ENCODE measurements at regions not wholly inside any gene's neighbourhood (a gene's known extent, or its start where the extent isn't known, plus 50 kb on each side); places are given as distances from the start of the nearest gene placed in this dataset.
"Not testable (repeated sequence)": the region's sequence is repeated elsewhere in the genome, so short reads cannot be mapped to it uniquely, and the experiment has no call there.

GRCh38 chr13:80022146-80022545, 318.8 kb downstream of the SPRY2 start:
- DNase-seq = no peak

DNA sequence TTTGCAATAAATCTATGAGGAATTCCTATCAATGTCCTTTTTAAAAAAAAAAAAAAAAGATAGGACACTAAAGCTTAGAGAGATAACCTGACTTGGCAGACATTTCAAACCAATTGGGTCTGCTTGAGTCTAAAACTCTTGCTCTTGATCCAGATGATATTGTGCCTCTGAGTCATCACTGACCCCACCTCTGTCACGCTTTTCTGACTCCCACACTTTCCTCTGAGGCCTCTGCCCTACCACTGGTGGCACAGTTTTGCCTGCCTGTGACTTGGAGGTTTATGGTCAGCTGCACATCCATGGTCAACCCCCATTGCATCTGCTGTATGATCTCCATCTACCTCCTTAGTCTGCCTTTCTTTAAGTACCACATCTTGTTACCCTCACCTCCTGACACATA, 328.7 kb downstream of the SPRY2 start:
- no peak for DNase-seq

DNA sequence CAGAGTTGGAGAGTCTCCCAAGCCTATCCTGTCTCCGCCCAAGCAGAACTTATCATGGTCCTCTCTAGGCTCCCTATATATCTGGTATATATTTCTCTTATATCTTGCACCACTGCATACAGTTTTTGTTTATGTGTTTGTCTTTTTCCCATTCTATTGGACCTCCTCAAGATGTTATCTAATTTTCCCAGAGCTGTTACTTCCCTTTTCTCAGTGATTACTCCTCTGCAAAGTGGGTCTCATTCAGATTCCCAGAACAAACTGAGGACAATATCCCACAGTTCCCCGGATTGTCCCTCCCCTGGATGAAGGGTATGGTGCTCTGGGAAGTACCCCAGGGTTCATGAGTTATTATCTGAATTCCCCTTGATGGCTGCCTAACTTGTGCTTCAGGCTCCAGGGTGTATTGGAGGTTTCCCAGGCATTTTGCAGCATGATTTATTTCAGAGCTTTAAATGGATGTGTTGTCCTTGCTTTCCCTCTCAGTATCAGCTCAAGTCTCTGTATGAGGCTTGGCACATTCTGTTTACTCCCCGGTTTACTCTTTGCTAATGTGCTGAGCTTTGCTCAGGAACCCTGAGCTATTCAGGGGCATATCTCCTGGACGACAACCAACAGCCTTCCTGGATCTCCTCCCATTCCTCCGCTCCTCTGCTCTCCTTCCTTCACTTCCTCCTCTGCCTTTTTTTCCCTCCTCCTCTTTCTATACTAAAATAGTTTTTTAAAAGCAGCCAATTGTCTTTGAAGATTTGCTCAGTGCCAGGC, 329.3 kb downstream of the SPRY2 start:
- DNase-seq = no peak

GRCh38 chr13:80010846-80011245, 330.1 kb downstream of the SPRY2 start:
- no peak for DNase-seq

DNA sequence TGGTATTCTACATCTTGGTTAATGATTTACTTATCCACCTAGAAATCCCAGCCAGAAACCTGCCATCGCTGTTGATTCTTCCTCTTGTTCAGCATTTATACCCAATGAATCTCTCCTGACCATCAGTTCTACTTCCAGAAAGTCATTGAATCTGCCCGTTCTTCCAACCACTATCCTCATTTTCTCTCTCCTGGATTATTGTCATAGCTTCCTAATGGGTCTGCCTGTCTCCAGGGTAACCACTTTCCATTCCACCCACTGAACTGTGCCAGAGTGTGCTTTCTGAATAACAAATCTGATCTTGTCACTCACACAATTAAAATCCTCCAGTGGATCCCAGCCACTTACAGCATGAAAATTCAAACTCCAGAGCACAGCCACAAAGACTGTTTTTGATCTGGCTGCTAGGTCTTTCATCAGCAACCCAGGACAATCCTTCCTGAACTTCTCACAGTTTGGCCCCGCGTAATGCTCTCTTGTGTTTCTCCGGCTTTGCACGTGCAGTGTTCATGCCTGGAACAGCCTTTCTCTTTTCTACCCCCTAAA, 330.6 kb downstream of the SPRY2 start:
- DNase-seq = no peak

- no peak for DNase-seq
Observed at GRCh38 chr13:80009760-80010159, 331.2 kb downstream of the SPRY2 start.

- no peak for DNase-seq
Observed at GRCh38 chr13:80006940-80007339, 334.0 kb downstream of the SPRY2 start.

DNA sequence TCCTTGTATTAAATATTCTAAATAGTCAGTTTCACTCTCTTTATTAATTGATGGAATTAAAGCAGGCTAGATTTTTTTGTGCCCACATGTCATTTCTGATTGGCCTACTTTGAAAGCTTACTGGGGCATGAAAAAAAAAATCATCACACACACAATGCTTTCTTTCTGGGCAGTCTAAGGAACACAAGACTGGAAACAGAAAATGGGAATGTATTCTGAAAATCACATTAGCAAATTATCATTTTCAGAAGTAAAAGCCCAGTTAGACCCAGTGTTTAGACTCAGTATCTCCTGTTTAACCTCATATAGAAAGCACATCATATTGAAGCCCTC, 339.4 kb downstream of the SPRY2 start:
- DNase-seq = no peak

GRCh38 chr13:80000684-80001509, 340.0 kb downstream of the SPRY2 start:
- no peak for DNase-seq

- DNase-seq = no peak
Observed at GRCh38 chr13:79999601-80000000, 341.3 kb downstream of the SPRY2 start.

- no peak for DNase-seq
Observed at GRCh38 chr13:79998381-79998880, 342.5 kb downstream of the SPRY2 start.

- DNase-seq = no peak
Observed at GRCh38 chr13:79997244-79997643, 343.7 kb downstream of the SPRY2 start.

- DNase-seq = no peak
Observed at GRCh38 chr13:79995334-79995733, 345.6 kb downstream of the SPRY2 start.

DNA sequence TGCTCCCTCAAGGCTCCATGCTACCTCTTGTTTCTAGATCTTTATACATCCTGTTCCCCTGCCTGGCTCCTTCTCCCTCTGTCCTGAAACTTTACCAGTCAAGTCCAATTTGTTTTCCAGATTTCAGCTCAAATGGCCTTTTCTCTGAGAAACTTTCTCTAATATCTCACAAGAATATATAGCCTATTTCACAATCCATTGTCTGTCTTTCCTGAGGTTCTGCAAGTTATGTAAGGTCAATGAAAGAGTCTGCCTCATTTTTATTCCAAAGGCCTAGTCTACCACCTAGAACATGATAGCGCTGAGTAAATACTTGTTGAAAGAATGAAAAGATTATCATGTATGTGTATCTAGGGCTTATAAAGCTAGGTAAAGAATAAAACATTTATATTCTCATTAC, 348.8 kb downstream of the SPRY2 start:
- no peak for DNase-seq

DNA sequence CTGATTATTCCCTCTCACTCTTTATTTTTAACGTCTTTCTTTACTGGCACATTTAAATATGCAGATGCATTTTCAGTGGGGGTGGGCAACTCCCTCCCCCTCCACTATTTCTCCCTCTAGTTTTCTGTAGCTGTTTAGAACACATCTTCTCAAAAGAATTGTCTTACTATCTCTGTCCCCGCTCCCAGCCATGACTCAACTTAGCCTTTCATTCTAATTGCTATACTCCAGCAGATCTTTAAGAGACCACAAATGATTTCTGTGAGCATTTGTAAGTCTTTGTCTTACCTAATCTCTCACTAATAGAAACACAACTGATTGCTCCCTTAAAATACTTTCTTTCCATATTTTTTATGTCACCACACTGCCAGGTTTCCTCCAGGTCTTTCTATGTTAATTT, 350.9 kb downstream of the SPRY2 start:
- no peak for DNase-seq

DNA sequence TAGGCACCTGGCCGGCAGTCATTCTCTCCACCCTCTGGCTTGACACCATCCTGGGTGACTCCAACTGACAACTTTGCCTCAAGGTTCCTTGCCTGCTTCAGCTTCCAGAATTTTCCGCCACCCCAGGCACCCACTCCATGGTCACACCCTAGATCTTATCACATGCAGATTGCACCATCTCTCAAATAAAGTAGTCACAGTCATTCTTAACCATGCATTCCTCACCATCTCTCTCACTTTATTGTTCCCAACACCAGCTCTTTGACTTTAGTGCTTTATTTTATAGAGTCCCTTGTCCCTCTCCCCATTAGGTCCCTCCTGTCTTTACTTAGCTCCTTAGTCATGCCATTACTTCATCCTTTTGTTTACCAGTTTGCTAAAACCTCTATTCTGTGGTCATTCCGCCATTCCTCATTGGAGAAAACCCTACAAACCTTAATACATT, 351.7 kb downstream of the SPRY2 start:
- DNase-seq = no peak

DNA sequence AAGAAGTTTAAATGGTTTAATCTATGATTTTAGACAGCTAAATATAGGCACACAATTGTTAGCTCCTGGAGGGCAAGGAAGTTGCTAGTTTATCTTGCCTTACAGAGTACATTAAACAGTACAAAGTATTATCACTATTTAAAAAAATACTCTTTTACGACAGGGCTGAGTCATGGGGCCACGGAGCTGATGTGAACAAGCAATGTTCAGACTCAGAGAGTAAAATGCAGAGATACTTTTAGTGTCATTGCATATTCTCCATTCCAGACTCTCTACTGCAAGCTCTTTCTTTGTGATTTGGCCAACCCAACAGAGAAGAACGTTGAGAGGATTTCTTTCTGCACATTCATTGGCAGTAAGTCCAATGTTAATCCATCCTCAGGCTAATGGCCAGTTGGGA, 352.4 kb downstream of the SPRY2 start:
- DNase-seq = no peak

DNA sequence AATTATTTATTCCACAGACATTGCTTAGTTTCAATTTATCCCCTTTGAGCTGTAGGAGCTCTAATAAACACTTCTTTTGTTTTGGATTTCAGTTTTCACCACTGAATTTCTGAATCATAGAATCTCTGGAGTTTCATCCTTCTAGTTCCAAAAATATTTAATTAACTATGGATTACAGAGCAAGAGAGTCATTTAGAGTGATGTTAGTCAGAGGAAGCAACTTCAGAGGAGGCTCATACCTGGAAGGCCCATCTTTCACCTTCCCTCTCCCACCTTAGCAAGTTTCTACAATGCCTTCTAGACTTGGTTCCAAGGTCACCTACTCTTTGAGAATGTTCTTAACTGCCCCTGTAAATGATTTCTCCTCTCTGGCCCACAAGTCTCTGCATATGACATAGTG, 353.2 kb downstream of the SPRY2 start:
- no peak for DNase-seq

GRCh38 chr13:79987323-79987722, 353.6 kb downstream of the SPRY2 start:
- DNase-seq = no peak

- no peak for DNase-seq
Observed at GRCh38 chr13:79986890-79987289, 354.0 kb downstream of the SPRY2 start.

DNA sequence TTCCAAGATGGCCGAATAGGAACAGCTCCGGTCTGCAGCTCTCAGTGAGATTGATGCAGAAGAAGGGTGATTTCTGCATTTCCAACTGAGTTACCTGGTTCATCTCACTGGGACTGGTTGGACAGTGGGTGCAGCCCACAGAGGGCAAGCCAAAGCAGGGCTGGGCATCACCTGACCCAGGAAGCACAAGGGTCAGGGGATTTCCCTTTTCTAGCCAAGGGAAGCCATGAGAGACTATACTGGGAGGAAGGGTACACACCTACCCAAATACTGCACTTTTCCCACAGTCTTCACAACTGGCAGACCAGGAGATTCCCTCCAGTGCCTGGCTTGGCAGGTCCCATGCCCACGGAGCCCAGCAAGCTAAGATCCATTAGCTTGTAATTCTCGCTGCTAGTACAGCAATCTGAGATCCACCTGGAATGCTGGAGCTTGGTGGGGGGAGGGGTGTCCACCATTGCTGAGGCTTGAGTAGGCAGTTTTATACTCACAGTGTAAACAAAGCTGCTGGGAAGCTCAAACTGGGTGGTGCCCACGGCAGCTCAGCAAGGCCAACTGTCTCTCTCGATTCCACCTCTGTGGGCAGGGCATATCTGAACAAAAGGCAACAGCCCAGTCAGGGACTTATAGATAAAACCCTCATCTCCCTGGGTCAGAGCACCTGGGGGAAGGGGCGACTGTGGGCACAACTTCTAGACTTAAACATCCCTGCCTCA, 365.8 kb downstream of the SPRY2 start:
- DNase-seq = not testable (repeated sequence)

DNA sequence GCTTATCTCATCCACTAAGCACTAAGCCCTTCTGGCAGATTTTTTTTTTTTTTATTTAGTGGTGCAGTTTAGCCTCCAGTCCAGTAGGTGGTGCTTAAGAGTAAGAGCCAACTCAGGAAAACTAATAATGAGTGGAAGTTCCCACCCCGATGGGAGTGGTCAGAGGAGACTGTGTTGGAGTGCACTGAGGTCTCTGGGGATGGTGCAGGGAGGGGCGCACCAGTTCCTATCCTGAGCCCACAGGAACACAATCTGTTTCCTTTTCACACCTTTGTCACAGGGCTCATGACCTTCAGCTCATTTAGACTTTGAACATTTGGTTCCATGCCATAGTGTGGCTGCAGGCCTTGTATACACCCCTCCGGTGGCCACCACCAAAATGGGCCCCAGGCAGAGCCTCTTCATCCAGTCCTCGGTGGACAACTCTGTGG, 367.4 kb downstream of the SPRY2 start:
- DNase-seq = no peak

GRCh38 chr13:79972066-79972569, 368.8 kb downstream of the SPRY2 start:
- no peak for DNase-seq

All from activated effector memory CD4-positive, alpha-beta T cell treated with anti-CD3 and anti-CD28 coated beads, Interleukin-2, amount 50 U/mL, for 16 hours (primary cell).